H4 (cell line): ENCODE measurements at regions not wholly inside any gene's neighbourhood (a gene's known extent, or its start where the extent isn't known, plus 50 kb on each side); places are given as distances from the start of the nearest gene placed in this dataset.
"Not testable (repeated sequence)": the region's sequence is repeated elsewhere in the genome, so short reads cannot be mapped to it uniquely, and the experiment has no call there.

Source experiments
- DNase-seq: peaks from one replicate; pipeline ENCODE4 v3.0.0-alpha.2; 2015; ENCODE audit warnings: low spot score

DNA sequence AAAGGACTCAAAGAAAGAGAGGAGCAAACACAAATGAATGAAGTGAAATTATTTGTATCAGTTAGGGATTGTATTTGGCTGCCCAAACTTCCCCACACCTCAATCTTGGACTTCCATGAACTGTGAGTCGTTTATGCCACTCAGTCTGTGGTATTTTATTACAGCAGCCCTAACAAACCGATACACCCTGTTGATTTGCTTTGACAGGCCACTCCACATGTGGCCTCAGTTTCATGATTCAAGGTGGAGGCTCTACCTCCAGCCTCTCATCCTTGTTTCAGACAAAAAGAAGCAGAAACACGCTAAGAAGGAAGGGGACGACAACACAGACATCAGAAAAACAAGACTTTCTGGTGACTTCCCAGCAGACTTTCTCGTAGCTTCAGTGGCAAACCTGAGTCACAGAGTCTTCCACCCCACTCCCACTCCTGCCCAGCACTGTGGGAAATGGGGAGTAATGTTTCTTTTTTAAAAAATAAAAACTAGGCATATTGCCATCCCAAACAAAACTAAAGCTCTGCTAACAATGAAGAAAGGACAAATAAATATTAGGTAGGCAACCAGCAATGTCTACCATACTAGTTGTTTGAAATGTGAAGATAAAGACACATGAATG, 52.2 kb upstream of the ABCA1 start:
- DNase-seq, result no peak

- DNase-seq, result no peak
These were observed 53.7 kb upstream of the ABCA1 start for GRCh38 chr9:104981543-104982129.

DNA sequence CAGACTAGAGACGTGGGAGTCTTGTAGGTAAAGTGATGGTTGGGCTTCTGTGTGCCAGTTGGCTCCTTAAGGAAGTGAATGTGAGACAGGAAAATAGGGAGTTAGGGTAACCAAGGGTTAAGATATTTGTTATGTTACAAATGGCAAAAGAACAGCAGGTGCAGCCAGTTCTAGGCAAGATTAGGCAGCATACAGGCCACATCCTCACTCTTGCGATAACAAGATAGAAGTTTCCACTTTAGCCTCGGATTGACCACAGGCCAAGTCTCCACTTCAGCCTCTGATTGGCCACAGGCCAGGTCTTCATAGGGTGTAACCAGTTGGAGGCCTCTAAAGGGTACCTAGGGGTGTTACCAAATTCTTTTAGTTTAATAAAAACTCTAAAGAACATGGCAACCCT, 54.6 kb upstream of the ABCA1 start:
- DNase-seq, result no peak

GRCh38 chr9:104983491-104983890, 55.5 kb upstream of the ABCA1 start:
- no peak for DNase-seq

DNA sequence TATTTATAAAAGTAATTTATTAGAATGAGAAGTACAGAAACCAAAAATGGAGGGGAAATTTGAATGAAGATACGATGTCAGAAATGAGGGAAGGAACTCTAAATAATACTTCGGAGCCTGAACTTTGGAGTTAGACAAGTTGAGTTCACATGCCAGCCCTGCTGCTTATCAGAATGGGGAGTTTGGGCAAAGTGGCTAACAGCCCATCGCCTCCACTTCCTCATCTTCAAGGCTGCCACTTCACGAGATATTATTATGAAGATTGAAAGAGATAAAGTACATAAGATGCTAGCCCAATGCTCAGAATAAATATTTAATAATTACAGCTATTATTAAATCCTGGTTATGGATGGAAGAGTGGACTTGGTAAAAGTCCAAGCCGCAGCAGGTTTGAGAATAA, 56.2 kb upstream of the ABCA1 start:
- DNase-seq, result no peak

DNA sequence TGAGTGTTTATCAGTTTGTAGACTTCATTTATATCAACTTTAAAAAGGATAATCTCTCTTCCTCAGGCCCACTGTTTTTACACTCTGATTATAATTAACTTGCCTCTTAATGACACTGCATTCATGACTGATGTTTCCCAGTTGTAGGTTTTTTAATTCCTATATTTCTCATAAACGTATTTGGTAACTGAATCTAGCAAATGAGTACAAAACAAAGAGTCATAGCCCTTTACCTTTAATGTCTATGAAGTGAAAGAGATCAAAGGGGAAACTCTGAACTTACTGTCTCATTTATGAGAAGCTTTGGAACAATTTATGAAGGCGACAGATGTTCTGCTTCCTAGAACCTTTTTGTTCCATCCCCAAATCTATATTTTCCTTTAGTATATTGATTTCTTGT, 56.6 kb upstream of the ABCA1 start:
- no peak for DNase-seq

DNA sequence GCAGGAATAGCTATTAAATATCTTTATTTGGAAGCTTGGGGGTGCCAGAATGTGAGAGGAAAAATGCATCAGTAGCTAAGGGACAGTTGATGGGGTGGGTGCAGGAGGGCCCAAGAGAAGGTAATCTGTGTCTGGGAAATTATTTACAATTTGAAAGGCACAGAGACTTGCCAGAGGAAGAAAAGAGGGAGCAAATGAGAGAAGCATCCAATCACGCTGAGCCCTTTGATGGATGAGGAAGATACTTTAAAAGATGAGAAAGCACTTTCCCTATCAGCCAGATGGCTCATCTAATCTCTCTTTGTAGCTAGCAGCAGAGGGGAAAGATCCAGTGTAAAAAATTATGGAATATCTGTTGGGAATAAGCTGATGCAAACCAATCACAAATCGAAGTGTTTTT, 57.0 kb upstream of the ABCA1 start:
- DNase-seq, result no peak

- no peak for DNase-seq
These were observed 58.1 kb upstream of the ABCA1 start for GRCh38 chr9:104986096-104986495.

DNA sequence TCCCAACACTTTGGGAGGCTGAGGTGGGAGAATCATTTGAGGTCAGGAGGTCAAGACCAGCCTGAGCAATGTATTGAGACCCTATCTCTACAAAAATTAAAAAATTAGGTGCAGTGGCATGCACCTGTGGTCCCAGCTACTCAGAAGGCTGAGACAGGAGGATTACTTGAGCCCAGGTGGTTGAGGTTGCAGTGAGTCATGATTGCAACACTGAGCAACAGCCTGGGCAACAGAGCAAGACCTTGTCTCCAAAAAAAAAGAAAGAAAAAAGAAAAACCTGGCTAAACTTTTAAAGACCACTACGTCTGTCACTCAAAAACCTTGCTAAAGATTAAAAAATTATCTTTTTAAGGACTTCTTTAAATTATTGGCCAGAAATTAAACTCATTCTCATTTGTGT, 59.8 kb upstream of the ABCA1 start:
- DNase-seq, result peak; percentile 38

DNA sequence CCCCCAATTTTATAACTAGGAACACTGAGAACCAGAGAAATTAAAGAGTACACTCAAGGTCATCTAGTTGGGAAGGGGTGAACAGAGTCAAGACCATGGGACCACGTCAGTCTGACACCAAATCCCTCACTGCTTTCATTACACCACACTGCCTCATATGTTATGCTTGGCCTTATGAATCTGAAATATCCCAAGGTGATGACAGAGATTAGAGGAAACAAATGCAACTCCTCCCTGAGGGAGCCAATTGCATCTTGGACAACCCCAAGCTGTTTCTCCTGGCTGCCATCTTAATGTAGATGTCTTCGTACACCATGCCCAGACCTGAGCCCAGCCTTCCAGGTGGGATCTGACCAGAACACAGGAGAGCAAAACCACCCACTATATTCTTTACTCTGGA, 60.6 kb upstream of the ABCA1 start:
- DNase-seq, result no peak

DNA sequence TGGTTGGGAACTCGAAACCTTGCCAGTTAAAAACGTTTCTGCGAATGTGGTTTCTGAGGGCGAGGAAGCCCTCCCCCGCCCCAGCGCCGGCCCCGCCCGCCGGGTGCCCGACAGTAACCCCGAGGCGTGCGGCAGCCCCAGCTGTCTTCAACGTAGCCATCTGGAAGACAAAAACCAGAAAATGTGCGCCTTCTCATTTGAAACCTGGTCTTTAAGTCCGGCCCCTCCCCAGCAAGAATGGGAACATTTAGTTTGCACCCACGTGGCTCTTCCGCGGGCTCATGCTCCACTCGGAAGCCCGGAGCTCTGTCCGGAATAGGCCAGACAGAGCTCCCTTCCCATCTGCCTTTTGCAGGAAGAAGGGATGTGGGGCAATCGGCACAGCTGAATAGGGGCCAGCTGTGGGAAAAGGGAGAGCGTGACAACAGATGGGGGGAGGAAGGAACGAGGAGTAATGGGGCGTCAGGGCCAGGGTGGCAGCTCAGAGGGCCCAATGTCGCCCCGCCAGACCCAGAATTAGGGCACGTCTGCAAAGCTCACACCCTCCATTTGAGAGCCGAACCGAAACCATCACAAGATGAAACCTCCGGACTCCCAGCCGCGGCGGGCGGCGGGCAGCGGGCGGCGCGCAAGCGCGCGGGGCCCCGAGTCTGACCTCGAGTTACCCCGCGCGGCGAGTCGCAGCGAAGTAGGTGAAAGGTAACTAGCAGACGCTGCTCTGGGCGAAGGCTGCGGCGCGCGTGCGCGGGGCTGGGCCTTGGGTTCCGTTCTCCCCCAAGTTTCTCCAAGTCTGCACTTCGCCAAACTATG, 63.4 kb upstream of the ABCA1 start:
- DNase-seq, result peak; percentile 93

DNA sequence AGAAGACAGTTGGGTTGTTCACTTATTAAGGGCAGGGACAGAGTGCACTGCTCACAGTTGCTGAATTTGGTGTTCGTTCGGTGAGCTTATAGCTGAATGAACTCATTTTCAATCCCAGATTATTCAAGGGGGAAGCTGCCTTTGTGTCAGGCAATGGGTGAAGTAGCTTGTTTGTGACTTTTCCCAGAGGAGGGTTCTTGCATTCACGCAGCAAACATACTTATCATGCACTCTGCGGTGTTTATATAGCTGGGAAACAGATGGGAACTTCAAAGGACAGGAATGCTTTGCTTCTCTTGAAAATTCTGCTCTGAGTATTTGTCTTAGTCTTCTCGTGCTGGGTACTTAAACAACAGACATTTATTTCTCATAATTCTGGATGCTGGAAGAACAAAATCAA, 64.7 kb upstream of the ABCA1 start:
- DNase-seq, result peak; percentile 59

DNA sequence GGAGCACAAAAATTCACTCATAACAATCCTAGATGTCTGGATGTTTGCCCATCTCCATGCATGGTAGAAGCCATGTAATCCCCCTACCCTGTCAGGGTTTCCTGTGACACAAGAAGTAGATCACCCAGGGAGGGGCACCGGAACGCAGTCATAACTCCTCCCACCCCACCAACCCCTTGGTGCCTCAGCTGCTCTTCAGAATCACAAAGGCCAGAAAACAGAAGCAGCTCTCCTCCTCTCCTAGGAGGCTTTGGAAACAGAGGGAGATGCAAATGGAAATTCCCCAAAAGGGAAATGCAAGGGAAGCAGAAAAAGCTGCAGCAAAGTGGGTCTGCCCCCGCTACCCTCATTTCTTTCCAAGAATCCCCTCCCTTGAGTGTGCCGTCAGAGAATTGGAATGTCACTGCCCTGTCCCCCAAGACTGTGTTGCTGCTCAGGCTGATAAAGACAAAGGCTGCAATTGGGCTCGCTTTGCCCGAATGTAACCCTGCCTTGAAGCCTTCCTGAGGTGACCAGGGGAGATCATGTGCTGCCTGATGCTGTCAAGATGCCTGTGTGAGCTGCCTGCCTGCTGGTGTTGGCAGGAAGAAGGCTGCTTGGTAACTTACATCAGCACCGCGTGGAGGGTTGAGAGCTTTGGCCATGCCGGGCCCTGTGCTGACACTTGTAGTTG, 65.5 kb upstream of the ABCA1 start:
- DNase-seq, result peak; percentile 97

DNA sequence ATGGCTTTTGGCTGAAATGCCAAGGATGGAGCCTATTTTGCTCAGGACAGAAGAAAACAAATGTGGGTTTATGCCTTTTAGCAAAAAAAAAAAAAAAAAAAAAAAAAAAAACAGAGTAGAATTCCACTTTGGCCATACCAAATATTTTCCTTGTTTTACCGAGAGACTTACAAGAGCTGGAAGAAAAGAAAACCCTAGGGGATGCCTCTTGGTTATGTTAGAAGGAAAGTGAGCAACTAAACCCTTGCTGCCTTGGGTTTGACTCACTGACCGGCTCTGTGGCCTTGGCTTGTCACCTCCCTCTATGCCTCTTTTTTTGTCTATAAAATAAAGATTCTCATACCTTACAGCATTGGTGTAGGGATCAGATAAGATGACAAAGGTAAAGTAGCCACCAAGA, 69.6 kb upstream of the ABCA1 start:
- no peak for DNase-seq

DNA sequence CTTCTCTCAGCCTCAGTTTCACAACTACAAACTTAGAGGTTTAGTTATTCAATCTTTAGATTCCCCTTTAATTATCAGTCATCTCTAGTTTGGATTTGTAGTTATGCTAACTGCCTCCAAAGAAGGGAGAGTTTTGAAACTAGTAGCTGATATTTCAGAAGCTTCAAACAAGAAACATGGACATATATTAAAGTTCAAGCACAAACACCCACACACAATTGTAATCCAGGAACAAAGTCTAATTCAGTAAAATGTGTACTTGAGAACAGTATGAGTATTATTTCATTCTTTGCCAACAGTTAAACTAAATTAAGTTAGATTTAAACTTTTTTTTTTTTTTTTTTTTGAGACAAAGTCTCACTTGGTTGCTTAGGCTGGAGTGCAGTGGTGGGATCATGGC, 71.2 kb upstream of the ABCA1 start:
- DNase-seq, result no peak

- not testable (repeated sequence) for DNase-seq
These were observed 72.6 kb upstream of the ABCA1 start for GRCh38 chr9:105000529-105000928.

DNA sequence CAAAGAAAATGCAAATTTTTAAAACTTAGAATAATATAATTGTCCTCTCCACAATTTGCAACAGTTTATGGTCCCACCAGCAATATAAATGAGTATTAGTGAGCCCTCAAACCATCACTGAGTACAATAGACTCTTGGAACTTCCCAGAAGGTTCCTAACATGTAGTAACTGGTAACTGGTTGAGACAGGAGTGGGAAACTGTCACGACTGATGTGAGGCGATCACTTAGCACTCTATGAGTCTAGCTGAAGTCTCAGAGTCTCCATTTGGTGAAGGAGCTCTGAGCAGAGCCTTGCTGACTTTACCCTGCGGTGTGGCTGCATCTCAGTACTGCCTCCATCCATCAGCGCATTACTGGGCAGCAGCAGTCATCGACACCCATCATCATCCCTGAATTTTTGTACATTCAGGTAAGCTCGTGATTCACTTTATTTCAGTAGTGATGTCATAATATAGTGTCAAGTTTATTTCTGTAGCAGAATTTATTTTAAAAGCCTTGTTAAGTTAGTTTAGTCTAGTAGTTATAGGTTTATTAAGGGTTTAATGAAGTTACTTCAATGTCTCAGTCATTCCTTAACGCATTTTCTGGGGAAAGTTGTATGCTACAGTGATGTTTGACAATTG, 76.6 kb upstream of the ABCA1 start:
- no peak for DNase-seq

DNA sequence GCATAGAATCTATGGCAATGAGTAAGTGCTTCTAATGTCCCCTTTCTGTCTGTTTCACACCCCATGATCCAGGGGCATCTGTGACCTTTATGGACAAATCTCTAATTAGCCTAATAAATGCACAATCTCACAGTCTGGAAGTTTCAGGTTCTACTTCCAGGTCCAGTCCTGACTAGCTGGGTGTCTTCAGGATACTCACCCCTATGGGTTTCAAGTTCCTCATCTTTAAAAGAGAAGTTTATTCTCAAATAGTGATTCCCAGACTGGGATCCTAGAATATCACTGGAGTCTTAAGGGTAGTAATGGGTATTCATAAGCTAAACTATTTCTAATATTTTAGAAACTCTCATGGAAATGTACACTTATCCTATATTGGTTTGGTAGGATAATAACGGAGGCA, 77.2 kb upstream of the ABCA1 start:
- no peak for DNase-seq

- DNase-seq, result no peak
These were observed 78.6 kb upstream of the ABCA1 start for GRCh38 chr9:105006514-105006913.

DNA sequence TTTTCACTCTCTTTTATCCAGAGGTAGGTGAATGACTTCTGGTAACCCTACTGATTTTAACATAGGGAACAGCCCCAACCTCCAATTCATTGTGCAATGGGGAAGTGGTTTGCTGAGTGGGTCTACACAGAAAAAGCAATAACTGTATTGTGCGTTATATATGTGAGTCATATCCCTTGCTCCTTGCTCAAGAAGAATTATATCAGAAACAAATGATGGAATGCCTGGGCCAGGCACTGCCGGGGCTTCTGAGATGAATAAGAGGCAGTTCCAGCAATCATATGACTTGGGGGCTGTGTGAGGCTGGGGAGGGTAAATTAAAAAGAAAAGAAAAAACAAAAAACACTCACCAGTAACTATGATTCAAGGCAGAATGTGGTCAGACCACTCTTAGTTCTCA, 79.2 kb upstream of the ABCA1 start:
- DNase-seq, result peak; percentile 82

DNA sequence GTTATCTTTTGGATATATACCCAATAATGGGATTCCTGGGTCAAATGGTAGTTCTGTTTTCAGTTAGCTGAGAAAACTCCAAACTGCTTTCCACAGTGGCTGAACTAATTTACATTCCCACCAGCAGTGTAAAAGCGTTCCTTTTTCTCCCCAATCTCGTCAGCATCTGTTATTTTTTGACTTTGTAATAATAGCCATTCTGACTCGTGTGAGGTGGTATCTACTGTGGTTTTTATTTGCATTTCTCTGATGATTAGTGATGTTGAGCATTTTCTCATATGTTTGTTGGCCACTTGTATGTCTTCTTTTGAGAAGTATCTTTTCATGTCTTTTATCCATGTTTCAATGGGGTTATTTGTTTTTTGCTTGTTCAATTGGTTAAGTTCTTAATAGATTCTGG, 82.1 kb upstream of the ABCA1 start:
- DNase-seq, result not testable (repeated sequence)

DNA sequence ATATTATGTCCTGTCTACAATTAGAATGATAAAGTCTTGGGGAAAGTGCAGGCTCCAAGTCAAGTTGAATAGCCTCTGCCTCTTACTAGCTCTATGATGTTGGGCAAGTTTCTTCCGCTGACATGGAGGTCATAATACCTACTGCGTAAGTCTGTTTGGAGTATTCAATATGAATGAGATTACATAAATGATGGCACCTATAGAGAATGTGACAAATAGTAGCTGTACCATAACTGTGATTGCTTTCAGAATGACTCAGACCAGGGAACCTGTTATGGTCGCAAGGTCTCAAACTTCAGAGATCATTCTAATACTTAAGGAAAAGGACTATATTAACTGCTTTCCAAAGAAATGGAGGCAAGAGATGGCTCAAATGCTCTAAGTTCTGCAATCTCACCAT, 94.0 kb upstream of the ABCA1 start:
- DNase-seq, result no peak
